Caco-2 (cell line): ENCODE measurements at regions not wholly inside any gene's neighbourhood (a gene's known extent, or its start where the extent isn't known, plus 50 kb on each side); places are given as distances from the start of the nearest gene placed in this dataset.

Experiments used
- BruUV-seq: library from RNA; stranded (reverse); fragments of 400-500 nt; replicated peaks from 2 replicates; lab custom pipeline; 2021; lab: Mats Ljungman, UMichigan
- CTCF ChIA-PET: fragments of 300-600 bp; sonication (Branson Sonifier 250); formaldehyde crosslinking; loops from one replicate; lab custom pipeline; 2022; ENCODE audit warnings: antibody characterized with exemption; lab: Charles Lee
- POLR2A ChIA-PET: fragments of 300-600 bp; sonication (Branson Sonifier 250); formaldehyde crosslinking; loops from one replicate; lab custom pipeline; 2022; ENCODE audit warnings: antibody characterized with exemption; lab: Charles Lee
- DNase-seq, 2 experiments: peaks; one replicate each; pipeline versions ENCODE4 v3.0.0 to v3.0.0-alpha.2; 2020 to 2022
- H3K27me3 ChIP-seq: replicated peaks from 2 replicates; pipeline ENCODE4 v1.6.0; 2011; ENCODE audit warnings: low read length; ENCODE audit not compliant: control insufficient read depth, insufficient read depth
- H3K36me3 ChIP-seq: 2 replicates; pipeline ENCODE4 v1.5.1; 2011; ENCODE audit warnings: low read length; ENCODE audit not compliant: control insufficient read depth, insufficient read depth
- H3K4me1 ChIP-seq: fragments of 250-450 bp; sonication (Bioruptor Pico); 2 replicates; pipeline ENCODE4 v1.5.1; 2020; ENCODE audit warnings: mild to moderate bottlenecking
- H3K4me3 ChIP-seq: 2 replicates; pipeline ENCODE4 v1.5.1; 2011; ENCODE audit warnings: low read depth, mild to moderate bottlenecking, control low read depth, low read length
- H3K9me3 ChIP-seq: fragments of 250-450 bp; sonication (Bioruptor Pico); 2 replicates; pipeline ENCODE4 v1.5.1; 2020; ENCODE audit warnings: mild to moderate bottlenecking, moderate library complexity
- H3K27ac Mint-ChIP-seq: one replicate; pipeline ENCODE4 v1.8.0; 2022; ENCODE audit warnings: mixed read lengths; ENCODE audit not compliant: unreplicated experiment
- H3K27me3 Mint-ChIP-seq: one replicate; pipeline ENCODE4 v1.8.0; 2022; ENCODE audit warnings: mixed read lengths; ENCODE audit not compliant: insufficient read depth, unreplicated experiment
- H3K36me3 Mint-ChIP-seq: one replicate; pipeline ENCODE4 v1.8.0; 2022; ENCODE audit warnings: mild to moderate bottlenecking, mixed read lengths; ENCODE audit not compliant: insufficient read depth, unreplicated experiment
- H3K4me1 Mint-ChIP-seq: one replicate; pipeline ENCODE4 v1.8.0; 2022; ENCODE audit warnings: low read depth, mixed read lengths; ENCODE audit not compliant: unreplicated experiment
- H3K4me3 Mint-ChIP-seq: one replicate; pipeline ENCODE4 v1.8.0; 2022; ENCODE audit warnings: mild to moderate bottlenecking, moderate library complexity, mixed read lengths; ENCODE audit not compliant: unreplicated experiment
- H3K9me3 Mint-ChIP-seq: one replicate; pipeline ENCODE4 v1.8.0; 2022; ENCODE audit warnings: mixed read lengths; ENCODE audit not compliant: unreplicated experiment
- intact Hi-C: fragments of 100-400 bp; cut with micrococcal nuclease; formaldehyde crosslinking; loops from one replicate; pipeline ENCODE4 v1.10.0; 2022; ENCODE audit not compliant: unreplicated experiment
- TF ChIP-seq, protein P1 (sequence below), 2 experiments: fragments of 200-600 bp in 1 of 2; IDR thresholded peaks; 1 replicate in 1 of 2; 2 replicates in 1 of 2; pipeline versions ENCODE4 v1.5.1 to v1.8.0; 2011 to 2022; ENCODE audit warnings: antibody characterized with exemption in 1 of 2, control low read depth in 1 of 2, inconsistent platforms in 1 of 2, low read depth in 1 of 2, low read length in 1 of 2, mild to moderate bottlenecking in 1 of 2, moderate library complexity in 1 of 2; ENCODE audit not compliant: insufficient read depth in 1 of 2, severe bottlenecking in 1 of 2, unreplicated experiment in 1 of 2

DNA sequence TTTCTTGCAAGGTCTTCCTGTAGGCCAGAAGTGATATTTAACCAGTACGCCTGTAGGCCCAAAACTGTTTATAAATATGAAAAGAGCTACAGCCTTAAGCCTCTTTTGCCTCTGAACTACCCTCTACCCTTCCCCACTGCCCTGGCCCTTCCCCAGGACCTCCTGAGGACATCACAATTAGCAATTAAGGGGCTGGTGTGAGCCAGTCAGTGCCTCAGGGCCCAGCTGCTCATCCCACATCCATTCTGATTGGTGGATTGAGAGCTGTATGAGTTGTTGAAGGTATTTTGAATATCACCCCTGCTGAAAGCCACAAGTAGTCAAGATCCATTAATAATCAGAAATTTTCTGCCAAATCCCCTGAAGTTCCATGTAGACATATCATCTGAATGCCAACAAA, 126.3 kb upstream of the TACR1 start:
- BruUV-seq = no TSS peak
- Histone ChIP-seq H3K4me3 (no peak overlapping the region), H3K9me3 (no peaks in the 10 kb centered on the region), H3K4me1 (no peaks in the 10 kb centered on the region), H3K27me3 (no peaks in the 10 kb centered on the region), H3K36me3 (no peaks in the 10 kb centered on the region)
- intact Hi-C loops = no loop called here
- H3K4me3 Mint-ChIP-seq = no peak overlapping the region
- DNase-seq = no peak
- no peak overlapping the region for H3K27ac Mint-ChIP-seq
- TF ChIP-seq, protein P1, sequence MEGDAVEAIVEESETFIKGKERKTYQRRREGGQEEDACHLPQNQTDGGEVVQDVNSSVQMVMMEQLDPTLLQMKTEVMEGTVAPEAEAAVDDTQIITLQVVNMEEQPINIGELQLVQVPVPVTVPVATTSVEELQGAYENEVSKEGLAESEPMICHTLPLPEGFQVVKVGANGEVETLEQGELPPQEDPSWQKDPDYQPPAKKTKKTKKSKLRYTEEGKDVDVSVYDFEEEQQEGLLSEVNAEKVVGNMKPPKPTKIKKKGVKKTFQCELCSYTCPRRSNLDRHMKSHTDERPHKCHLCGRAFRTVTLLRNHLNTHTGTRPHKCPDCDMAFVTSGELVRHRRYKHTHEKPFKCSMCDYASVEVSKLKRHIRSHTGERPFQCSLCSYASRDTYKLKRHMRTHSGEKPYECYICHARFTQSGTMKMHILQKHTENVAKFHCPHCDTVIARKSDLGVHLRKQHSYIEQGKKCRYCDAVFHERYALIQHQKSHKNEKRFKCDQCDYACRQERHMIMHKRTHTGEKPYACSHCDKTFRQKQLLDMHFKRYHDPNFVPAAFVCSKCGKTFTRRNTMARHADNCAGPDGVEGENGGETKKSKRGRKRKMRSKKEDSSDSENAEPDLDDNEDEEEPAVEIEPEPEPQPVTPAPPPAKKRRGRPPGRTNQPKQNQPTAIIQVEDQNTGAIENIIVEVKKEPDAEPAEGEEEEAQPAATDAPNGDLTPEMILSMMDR (IDR thresholded peaks at IDR 0.05; ENCODE audit: insufficient read depth in 1 of 2, low read depth in 1 of 2, low read length in 1 of 2, severe bottlenecking in 1 of 2, unreplicated experiment in 1 of 2) = no peak
- H3K27me3 Mint-ChIP-seq = peaks cover 12% of the 10 kb centered on the region
- no peaks in the 10 kb centered on the region for H3K4me1 Mint-ChIP-seq
- no peaks in the 10 kb centered on the region for H3K9me3 Mint-ChIP-seq
- H3K36me3 Mint-ChIP-seq = no peaks in the 10 kb centered on the region
- ChIA-PET POLR2A (no interaction called here), CTCF (interaction anchor here (0.6 kb wide), 1 partner anchor 188 kb away, joined by 5 read pairs; no protein-coding TSS in a partner anchor)

DNA sequence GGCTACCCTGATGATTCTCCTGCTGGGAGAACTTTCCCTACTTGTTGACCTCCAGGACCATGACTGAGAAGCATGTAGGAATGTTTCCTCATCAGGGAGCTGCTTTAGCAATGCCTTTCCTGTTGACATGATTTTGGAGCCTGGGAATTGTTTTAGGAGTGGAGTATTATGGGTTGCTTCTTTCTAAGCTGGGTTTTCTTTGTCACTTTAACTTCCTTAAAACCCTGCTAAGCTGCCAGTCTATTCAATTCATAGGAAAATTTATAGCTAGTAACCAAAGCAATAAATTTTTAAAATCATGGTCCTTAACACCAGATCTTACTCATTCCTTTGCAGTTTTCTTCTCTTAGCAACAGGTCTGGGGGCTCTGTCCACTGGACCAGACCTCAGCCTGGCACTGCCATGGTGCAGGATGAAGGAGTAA, 125.6 kb upstream of the TACR1 start:
- TF ChIP-seq, protein P1 (IDR thresholded peaks at IDR 0.05; ENCODE audit: insufficient read depth in 1 of 2, low read depth in 1 of 2, low read length in 1 of 2, severe bottlenecking in 1 of 2, unreplicated experiment in 1 of 2) = no peak
- intact Hi-C loops = no loop called here
- peaks cover 12% of the 10 kb centered on the region for H3K27me3 Mint-ChIP-seq

DNA sequence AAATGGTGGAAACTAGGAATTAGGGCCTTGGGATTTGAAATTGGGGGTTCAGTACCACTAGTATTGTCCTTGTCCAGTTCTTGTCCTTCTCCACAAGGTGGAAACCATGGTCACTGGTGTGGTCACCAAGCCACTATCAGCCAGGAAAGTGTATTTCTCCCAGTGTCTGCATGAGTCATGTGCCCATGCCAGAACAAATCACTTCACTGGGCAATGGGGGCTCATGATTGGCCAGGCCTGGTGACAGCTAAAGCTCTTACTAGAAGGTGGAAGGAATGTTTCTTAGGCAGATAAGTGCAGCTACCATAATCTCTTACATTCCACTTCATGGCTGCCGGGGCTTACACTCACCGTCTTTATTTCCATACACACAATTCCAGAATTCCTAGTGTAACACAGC, 124.8 kb upstream of the TACR1 start:
- H3K4me1 ChIP-seq = no peaks in the 10 kb centered on the region
- DNase-seq = no peak
- POLR2A ChIA-PET = no interaction called here
- H3K9me3 ChIP-seq = no peaks in the 10 kb centered on the region
- H3K36me3 Mint-ChIP-seq = no peaks in the 10 kb centered on the region
- no peak overlapping the region for H3K4me3 ChIP-seq
- CTCF ChIA-PET = no interaction called here
- peaks cover 12% of the 10 kb centered on the region for H3K27me3 Mint-ChIP-seq
- H3K9me3 Mint-ChIP-seq = no peaks in the 10 kb centered on the region
- TF ChIP-seq, protein P1 (IDR thresholded peaks at IDR 0.05; ENCODE audit: insufficient read depth in 1 of 2, low read depth in 1 of 2, low read length in 1 of 2, severe bottlenecking in 1 of 2, unreplicated experiment in 1 of 2) = no peak
- no peaks in the 10 kb centered on the region for H3K36me3 ChIP-seq
- H3K27me3 ChIP-seq = no peaks in the 10 kb centered on the region
- no peaks in the 10 kb centered on the region for H3K4me1 Mint-ChIP-seq
- intact Hi-C loops = no loop called here
- no peak overlapping the region for H3K27ac Mint-ChIP-seq
- H3K4me3 Mint-ChIP-seq = no peak overlapping the region
- BruUV-seq = no TSS peak

More for the DNA sequence above, 125.6 kb upstream of the TACR1 start:
- no peak overlapping the region for H3K4me3 Mint-ChIP-seq
- ChIA-PET POLR2A (no interaction called here), CTCF (interaction anchor here (0.6 kb wide), 1 partner anchor 187 kb away, joined by 5 read pairs; no protein-coding TSS in a partner anchor)
- no peaks in the 10 kb centered on the region for H3K9me3 Mint-ChIP-seq
- BruUV-seq = no TSS peak
- H3K36me3 Mint-ChIP-seq = no peaks in the 10 kb centered on the region
- no peak for DNase-seq
- no peaks in the 10 kb centered on the region for H3K4me1 ChIP-seq
- H3K27ac Mint-ChIP-seq = no peak overlapping the region
- H3K36me3 ChIP-seq = no peaks in the 10 kb centered on the region
- no peaks in the 10 kb centered on the region for H3K9me3 ChIP-seq
- no peak overlapping the region for H3K4me3 ChIP-seq
- H3K4me1 Mint-ChIP-seq = no peaks in the 10 kb centered on the region
- H3K27me3 ChIP-seq = no peaks in the 10 kb centered on the region
